Renal cortex interstitium (tissue), 11 donors: ENCODE measurements at regions not wholly inside any gene's neighbourhood (a gene's known extent, or its start where the extent isn't known, plus 50 kb on each side); places are given as distances from the start of the nearest gene placed in this dataset.
"Not testable (repeated sequence)": the region's sequence is repeated elsewhere in the genome, so short reads cannot be mapped to it uniquely, and the experiment has no call there.

ENCODE experiments used
- DNase-seq, 11 donors: peaks; one replicate each; pipeline ENCODE4 v3.0.0-alpha.2; 2013; ENCODE audit warnings: low read depth in 9 of 11, low spot score in 4 of 11; ENCODE audit errors: extremely low read depth in 1 of 11

DNA sequence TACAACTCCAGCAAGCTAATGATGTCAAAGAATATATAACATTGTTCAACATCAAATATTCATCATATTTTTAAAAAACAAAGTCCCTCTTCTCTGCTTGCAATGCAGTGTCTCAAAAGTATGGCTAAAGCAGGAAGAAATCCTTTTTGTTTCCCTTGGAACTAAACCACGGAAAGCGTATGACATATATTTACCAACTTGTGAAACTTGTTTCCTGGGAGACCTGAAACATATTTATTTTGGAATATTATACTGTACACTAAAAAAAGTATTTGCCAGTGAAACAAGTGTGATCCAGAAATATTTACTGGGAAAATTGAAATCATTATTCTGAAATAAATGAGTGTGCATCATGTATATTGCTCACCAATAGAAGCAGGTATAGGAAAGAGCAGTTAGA, 156.0 kb upstream of the ANKRD50 start:
- no peak for DNase-seq

DNA sequence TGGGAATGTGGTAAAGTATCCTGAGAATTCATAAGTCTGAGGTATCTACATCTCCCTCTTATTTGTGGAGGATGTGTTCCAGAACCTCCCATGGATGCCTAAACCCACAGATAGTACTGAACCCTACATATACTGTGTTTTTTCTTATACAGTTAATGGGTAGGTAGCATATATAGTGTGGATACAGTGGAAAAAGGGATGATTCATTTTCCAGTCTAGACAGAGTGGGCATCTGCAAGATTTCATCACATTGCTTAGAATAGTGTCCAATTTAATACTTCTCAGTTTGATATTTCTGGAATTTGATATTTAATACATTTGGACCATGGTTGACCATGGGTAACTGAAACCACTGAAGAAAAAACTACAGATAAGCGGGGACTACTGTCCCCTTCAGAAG, 155.0 kb upstream of the ANKRD50 start:
- no peak for DNase-seq

DNA sequence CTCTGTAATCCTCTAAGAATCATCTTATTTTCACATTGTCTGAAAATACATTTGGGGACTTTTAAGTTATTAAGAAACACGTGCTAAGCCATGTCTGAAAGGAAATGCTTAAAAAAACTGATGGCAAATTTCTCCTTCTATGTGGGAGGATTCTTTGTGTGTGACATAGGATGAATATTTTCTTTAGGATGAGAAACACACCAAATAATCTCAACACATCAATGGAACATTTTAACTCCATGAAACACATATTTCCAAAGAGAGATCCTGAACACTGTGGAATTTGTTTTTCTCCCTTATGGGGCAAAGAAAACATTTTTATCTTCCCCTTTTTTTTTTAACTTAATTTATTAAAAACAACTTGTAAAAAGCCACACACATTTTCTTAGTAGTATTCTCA, 153.8 kb upstream of the ANKRD50 start:
- no peak for DNase-seq

DNA sequence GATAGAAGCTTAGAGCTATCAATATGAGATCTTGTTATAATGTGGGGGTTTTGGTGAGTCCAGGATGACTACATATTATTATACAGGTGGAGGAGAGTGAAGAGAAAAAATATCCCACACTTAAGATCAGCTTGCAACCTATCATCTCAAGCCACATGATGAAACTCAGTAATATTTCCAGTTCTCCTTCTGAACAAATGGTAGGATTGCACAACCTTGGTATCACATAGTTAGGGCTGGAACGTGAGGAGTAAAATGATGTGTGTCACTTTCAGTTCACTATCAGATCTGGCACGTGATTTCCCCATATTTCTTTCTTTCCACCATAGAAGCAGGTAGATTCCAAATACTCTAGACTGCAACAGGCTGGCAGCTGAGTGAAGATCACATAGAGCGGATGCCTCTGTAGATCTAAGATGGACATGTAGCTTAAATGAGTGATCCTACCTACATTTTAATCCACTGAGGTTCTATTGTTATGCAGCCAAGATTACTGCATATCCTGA, 150.6 kb upstream of the ANKRD50 start:
- no peak for DNase-seq

DNA sequence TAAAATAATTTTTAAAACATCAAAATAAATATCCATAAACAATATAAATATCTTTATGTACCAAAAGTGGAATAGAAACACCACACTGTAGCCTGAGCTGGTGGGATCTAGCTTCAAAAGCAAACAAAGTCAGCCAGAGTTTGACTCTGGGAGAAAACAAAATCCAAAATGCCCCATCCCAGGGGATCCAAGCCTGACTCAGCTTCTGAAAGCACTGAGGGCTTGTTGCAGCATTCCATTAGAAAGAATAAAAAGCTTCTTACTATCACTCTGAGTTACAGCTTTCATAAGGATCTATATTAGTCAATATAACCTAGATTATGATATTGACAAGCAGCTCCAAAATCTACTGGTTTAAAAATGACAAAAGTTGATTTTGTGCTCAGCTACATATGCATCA, 149.7 kb upstream of the ANKRD50 start:
- DNase-seq: no peak

DNA sequence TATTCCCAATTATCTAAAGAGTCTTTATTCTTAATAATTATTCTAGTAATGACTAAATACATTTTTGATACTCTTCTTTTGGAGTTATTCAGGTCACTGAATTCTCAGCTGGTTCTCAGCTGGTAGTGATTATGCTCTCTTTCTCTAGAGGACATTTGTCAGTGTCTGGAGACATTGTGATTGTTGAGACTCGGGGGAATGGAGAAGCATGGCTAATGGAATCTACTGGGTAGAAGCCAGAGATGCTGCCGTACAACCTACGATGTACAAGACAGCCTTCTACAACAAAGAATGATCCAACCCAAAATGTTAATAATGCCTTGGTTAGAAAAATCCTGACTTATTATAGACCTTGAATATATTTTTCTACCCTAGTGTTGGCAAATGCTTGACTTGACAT, 149.2 kb upstream of the ANKRD50 start:
- DNase-seq: no peak

DNA sequence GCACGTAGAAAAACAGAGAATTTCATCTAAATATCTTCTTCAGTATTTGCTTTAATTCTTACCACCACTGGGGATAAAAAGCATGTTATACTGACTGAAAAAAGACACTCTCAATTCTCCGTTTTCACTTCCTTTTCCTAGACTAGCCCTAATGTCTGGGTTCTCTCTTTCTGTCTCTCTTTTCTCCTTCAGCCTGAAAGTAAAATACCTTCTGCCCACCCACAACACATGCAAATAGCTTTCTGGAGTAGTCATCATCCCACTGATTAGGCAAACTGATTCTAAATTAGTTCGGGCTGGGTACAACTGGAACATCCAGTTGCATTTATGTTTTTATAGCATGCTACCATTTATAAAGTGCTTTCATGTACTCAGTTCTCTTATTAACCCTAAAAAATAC, 142.4 kb upstream of the ANKRD50 start:
- no peak for DNase-seq

DNA sequence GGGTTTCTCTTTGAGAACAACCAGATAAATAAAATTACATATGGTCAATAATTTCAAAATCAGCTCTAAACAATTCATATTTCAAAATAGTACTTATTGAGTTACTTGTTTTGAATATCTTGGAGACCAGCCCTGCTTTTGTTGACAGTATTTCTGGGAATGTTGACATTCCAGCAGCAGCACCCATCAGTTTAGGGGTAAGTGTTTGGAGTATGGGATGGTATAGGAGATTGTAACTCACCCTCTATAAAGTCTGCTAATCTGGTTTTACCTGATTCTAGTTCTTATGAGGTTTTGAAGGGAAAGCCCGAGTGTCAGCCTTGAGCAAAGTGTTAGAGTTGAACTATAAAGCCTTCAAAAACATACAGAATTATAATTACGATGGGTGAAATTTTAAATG, 139.2 kb upstream of the ANKRD50 start:
- DNase-seq: no peak

DNA sequence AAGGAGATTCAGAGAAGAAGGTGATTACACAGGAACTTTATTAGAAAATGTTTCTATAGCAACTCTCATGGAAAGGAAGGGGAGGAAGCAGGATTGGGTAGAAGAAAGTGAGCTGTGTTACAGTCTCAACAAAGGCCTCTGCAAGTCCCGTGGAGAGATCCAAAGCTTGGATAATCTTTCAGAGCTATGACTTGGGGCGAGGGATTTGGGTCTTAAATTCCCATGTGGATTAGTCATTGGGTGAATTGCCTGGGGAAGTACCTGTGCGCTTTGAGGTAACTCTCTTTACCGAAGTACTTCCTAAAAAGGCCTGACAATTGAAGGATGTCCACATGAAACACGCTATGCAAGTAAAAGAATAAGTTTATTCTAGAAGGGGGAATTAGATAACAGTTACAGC, 133.8 kb upstream of the ANKRD50 start:
- DNase-seq: no peak

DNA sequence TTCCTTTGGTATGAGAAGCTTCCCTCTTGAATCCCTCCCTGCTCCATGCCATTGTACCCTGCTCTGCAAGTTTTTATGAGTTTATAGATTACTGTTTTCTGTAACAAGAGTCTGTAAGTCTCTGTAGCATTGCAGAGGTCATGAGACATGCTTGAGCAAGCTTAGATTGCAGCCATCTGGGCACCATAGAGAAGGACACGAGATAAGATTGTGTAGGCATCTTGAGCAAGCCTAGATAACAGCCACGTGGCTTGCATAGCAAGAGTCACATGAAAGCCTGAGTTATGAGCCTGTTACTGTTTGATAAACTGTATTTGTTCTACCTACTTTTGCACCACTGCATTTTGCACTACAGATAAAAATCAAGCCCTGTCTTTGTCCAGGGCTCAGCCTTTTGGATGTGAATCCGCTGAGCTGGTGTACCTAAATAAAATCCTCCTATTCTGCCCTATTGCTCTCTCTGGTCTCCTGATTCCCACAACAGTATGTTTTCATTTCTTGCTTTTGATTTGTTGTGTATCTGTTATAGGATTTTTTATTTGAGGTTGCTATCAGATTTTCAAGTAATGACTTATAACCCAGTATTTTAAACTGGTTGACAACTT, 127.4 kb upstream of the ANKRD50 start:
- DNase-seq: no peak

DNA sequence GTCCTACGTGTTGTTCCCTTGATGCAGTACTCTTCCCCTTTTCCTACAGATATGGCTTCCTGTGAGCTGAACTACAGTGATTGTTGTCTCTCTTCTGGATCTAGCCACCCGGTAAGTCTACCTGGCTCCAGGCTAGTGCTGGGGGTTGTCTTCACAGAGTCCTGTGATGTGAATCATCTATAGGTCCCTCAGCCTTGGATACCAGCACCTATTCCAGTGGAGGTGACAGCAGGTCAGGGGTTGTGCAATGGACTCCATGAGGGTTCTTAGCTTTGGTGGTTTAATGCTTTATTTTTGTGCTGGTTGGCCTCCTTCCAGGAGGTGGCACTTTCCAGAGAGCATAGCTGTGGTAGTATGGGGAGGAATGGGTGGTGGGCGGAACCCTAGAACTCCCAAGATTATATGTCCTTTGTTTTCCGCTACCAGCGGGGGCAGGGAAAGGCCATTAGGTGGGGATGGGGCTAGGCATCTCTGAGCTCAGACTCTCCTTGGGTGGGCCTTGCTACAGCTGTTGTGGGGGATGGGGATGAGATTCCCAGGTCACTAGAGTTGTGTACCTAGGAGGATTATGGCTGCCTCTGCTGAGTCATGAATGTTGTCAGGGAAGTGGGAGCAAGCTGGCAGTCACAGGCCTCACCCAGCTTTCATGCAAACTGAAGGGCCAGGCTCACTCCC, 121.4 kb upstream of the ANKRD50 start:
- no peak for DNase-seq

DNA sequence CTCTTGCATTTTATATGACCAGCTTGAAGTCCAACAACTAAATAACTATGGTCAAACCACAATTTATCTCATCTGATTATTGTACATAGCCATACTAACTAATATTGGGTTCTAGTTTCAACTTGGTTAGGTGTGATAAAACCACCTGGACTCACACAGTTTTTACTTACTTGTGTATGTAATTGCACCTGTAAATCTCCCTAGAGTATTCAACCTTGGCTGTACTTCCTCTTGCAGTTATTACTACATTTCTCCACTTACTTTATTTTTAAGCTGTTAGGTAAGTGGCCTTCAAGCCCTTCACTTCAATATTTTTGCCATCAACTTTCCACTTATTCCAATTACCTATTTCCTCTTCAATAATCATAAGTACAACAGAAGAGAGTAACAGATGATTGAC, 115.8 kb upstream of the ANKRD50 start:
- DNase-seq: no peak

DNA sequence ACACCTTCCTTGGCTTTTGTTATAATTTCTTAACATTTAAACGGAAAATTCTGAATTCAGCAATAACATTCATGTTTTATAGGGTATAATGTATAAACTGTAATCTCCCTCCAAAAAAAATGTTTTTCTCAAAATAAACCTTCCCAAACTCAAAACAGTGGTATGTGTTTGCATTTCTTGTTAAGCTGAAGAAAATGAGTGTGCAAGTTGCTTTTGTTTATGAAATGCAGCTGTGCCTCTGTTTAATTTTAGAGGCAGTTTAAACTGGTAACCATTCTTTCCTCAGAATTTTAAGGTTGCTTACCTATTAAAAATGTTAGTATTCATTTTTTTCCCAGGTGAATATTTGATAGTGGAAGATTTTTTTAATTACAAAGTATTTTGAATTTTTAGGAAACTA, 105.0 kb upstream of the ANKRD50 start:
- no peak for DNase-seq

DNA sequence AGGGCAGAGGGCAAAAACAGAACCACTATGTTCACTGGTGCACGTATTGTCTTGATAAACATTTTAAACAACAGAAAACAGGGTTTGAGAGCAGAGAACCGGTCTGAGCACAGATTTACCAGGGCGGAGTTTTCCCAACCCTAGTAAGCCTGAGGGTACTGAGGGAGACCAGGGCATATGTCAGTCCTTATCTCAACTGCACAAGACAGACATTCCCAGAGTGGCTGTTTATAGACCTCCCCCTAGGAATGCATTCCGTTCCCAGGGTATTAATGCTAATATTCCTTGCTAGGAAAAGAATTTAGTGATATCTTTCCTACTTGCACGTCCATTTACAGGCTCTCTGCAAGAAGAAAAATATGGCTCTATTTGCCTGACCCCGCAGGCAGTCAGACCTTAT, 99.7 kb upstream of the ANKRD50 start:
- DNase-seq: not testable (repeated sequence)

DNA sequence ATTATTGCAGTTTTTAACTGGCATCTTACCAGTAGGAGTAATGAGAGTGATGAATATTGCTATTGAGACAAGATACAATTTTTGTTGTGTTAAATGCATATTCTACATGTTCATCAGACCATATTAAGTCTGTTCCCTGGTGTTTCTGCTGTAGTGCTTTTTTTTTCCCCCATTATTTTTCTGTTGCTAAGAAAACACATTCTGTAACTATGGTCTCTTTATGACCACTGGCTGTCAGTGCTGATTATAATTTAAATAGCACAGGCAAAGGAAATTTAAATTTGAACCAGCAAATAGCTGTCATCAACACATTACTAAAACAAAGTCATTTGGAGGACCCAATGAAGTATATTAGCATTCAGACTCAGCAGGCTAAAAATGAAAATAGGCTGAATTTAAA, 98.3 kb upstream of the ANKRD50 start:
- peak in 9 of 11 donors; percentile 3 to 31 (median 15) for DNase-seq

DNA sequence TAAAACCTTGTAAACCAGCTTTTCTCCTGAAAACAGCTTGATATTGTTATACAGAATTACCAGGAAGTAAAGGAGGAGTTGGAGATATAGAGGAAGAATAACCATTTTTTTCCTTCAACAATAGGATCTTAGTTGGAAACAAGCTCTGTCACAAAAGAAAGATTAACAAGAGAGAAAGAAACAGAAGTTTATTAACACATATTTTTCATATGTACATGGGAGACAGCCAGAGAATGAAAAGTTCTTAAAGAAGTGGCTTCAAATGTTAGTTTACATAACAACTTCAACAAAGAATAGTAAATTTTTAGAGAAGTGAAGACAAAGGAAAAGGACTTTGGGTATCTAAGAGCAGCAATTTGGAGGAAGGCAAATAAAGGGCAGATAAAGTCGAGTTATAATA, 94.9 kb upstream of the ANKRD50 start:
- no peak for DNase-seq

DNA sequence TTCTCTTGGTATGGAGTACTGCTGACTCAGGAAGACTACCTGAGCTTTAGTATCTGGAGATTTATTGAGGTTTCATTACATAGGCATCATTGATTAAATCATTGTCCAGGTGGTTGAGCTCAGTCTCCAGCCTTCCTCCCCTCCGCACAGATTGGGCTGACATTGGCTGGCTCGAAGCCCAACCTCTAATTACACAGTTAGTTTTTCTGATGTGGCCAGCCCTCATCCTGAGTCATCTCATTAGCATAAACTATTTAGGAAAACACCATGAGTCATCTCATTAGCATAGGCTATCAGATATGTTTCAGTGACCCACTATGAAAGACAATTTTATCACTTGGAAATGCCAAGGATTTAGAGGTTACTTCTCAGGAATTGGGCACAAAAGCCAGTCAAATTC, 93.9 kb upstream of the ANKRD50 start:
- DNase-seq: no peak

DNA sequence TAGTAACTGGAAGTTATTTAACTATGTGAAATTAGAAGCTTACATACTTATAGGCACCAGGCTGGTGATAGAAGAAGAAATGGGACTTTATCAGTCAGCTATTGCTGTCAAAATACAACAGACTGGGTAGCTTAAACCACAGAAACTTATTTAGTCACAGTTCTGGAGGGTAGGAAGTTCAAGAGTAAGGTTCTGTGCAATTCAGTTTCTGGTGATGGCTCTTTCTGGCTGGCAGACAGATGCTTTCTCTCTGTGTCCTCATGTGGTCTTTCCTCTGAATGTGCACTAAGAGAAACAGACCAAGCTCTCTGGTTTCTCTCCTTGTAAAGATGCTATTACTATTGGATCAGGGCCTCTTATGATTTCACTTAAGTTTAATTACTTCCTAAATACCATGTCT, 92.1 kb upstream of the ANKRD50 start:
- DNase-seq: no peak

DNA sequence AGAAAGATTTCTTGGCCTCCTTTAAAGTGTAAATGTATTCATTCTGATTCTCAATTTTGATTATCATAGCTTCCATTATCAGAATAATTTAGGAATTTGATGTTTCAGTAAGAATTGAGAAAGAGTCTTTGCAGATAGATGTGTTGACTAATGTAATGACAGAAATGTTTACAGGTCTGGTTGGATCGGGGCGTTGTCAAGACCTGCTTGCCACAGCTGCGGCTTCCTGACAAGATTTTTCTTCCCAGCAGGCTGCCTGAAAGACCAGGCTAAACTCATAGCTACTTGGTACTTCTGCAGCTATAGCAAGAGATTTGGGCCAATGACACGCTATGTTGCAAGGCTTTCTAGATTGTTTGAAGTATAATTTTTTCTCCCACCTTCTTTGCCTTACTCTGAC, 91.5 kb upstream of the ANKRD50 start:
- no peak for DNase-seq

DNA sequence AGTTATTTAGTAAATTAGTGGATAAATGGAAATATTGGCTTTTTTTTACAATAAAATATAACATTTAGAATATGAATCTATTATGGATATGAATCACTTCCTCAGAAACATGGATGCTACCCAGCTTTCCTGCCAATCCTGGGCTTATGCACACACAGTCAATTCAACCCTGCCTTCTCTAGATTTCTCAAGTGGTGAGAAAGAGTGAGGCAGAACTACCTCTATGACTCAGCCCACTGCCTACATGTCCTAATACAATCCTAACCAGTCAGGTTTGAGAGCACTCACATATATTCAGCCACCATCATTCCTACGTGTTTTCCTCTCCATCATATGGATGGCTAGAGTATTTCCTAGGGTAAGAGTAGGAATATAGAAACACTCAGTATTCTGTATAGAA, 91.1 kb upstream of the ANKRD50 start:
- no peak for DNase-seq

DNA sequence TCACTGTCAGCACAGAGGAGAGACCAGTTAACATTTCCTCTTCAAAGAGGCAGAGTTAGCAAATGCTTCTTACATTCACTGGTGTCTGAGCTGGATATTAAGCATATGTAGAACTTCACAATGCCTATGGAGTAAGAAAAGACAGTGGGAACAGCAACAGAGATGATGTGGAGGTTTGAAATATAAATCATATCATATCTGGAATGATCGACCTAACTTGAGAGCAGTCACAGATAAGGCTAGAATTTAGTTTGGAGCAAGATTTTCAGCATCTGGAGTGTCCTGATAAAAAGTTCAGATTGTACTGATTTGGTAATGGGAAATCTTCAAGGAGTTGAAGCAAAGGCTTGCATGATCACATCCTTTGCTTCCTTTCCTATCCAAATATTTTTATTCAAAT, 90.5 kb upstream of the ANKRD50 start:
- DNase-seq: no peak
